HG03066 (cell line): ENCODE measurements at regions not wholly inside any gene's neighbourhood (a gene's known extent, or its start where the extent isn't known, plus 50 kb on each side); places are given as distances from the start of the nearest gene placed in this dataset.

Source experiments
- ATAC-seq: cut with Tn5 transposase; IDR thresholded peaks from one replicate; pipeline ENCODE4 v1.9.1; 2021; ENCODE audit warnings: low read depth; ENCODE audit not compliant: unreplicated experiment

DNA sequence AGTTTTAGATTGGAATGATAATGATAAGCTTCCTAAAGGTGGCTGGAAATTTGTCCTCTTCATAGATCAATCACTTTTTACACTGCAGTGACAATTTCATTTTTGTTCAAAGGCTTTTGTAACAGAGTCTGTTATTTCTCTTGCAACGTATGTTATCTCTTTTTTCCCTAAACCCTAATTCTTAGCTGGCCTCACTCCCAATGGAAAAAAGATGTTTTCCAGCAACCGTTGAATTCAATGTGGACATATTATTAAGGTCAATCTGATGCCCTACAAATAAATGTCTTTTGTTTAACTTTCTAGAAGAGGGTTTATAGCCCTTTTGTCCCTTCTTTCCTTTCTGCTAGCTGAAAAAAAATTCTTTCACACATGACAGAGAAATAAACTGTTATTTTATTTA is 192.7 kb upstream of the NWD2 start:
- no peak for ATAC-seq

DNA sequence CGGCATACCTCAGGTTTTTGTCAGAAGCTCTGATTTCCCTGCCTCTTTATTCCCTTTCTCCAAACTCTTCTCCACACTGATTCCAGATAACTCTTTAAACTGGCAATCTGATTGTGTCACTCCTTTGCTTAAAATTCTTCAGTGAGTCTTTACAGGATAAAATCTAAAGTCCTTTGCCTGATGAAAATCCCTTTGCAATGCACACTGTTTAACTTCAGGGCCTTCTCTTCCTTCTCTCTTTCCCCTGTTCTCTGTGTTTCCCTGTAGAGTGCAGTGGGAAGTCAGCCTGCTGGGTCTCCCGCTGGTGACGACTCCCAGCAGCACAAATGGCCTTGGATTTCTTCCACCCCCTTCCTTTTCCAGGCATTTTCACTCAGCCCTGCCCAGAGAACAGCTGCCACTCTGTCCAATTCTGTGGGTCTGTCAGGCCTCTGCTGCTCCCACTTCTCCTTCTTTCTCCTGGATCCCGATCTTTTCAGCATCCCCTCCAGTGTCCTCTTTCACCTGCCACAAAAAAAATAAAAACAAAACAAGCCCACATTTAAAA is 189.9 kb upstream of the NWD2 start:
- ATAC-seq = no peak

DNA sequence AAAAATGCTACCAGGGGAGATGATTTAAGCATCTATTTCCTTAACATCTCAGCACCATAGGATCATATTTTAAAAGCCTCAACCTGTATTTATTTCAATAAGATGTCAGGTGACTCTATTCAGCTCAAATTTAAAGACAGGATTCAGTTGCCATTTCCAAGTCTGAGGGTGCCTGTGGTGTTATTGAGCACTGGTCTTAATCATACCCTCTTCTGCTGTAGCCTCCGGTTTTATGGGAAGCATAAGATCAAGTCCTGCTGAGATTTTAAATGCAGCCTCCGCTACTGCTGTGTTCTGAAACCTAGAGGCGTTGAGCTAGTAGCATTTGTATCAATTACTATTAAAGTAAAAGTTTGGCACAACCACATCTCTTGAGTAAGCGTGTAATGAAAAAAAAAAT is 185.7 kb upstream of the NWD2 start:
- ATAC-seq = no peak

DNA sequence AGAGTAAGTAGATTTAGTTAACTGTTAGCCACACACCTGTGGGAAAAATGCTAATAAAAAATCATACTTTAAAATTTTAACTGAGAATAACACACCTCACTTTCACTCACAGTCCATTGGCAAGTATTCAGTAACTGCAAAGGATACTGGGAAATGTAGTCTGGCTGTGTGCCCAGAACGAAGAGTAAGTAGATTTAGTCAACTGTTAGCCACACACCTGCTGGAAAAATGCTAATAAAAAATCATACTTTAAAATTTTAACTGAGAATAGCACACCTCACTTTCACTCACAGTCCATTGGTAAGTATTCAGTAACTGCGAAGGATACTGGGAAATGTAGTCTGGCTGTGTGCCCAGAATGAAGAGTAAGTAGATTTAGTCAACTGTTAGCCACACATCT is 178.4 kb upstream of the NWD2 start:
- no peak for ATAC-seq

DNA sequence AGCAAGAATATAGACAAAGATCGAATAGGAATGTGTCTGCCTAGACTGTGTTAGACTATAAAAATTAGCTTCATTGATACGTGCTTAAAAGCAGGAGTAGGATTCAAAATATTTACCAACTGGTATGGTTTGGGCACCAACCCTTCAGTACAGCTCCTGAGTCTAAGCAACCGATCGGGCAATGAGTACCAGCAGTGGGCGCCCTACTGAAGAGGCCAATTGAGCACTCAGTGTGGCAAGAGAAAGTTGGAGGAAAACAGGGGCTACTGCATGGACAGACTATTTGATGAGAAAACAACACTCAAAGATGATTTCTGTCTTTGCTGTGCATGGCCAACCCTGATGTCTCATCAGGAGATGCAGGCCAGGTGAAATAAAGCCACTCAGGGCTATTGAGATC is 176.0 kb upstream of the NWD2 start:
- ATAC-seq = no peak

DNA sequence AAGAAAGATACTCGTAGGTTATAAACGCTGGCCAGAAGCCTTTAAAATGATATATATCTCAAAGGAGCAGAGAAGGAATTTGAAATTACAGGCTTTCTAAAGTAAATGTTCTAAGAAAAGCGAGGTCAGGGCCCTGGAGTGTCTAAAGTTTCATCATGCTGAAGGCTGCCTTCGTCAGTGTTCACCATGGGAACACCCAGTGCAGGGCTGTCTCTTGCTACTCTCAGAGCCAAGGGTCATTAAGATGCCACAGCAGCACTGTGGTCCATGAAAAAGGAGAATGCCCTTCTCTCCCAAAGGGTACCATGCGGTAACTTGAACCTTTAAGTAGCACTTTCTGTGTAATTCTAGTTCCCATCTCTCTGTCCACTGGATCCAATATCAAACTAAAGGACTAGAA is 174.5 kb upstream of the NWD2 start:
- no peak for ATAC-seq

DNA sequence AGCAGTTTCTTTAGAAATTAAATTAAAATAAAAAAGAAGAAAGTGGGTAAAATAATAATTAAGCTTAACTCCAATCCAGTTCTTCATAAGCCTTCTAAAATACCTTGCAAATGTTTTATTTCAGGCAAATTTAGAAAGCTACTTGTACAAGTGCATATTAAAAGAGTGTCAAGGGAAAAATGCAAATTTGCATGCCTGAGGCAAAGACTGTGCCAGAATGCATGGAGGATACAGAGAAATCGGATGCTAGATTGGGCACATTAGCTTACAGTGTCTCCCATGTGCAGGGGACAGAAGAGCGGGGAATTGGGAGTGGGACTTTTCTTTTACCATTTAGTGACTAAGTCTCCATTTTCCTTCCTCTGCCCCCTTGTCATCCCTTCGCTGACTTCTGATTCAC is 173.0 kb upstream of the NWD2 start:
- no peak for ATAC-seq

DNA sequence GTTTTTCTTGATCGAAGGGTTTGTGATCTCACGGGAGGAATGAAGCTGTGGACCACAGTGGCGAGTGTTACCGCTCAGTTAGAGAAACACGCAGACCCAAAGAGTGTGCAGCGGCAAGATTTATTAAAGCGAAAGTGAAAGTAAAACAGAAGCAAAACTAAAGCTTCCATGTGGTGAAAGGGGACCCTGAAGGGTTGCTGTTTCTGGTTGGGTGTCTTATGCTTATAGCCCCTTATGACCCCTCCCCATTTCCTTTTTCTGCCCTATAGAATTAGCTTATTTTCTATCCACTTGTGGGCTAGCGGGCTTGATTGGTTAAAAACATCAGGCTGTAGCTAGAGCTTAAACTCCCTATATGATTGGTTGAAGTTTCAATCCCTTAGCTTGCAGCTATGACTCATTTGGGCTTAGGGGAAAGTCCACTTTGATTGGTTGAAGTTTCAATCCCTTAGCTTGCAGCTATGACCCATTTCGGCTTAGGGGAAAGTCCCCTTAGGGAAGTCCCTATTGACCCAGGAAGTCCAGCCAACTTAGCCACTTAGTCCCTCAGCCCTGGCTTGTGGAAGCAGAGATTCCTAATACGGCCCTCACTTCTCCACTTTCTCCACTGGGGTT is 171.2 kb upstream of the NWD2 start:
- no peak for ATAC-seq

DNA sequence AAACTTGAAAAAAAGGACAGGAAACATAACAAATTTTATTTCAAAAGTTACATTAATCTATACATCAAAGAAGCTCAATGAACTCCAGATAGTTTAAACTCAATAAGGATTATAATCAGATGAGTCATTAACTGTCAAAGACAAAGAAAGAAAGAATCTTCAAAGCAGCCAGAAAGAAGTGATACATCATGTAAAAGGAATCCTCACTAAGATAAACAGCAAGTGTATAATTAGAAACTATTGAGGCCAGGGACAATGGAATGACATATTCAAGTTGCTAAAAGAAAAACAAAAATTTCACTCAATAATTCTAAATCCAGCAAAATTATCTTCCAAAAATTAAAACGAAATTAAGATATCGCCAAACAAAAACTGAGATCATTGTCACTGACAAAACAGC is 161.6 kb upstream of the NWD2 start:
- no peak for ATAC-seq

DNA sequence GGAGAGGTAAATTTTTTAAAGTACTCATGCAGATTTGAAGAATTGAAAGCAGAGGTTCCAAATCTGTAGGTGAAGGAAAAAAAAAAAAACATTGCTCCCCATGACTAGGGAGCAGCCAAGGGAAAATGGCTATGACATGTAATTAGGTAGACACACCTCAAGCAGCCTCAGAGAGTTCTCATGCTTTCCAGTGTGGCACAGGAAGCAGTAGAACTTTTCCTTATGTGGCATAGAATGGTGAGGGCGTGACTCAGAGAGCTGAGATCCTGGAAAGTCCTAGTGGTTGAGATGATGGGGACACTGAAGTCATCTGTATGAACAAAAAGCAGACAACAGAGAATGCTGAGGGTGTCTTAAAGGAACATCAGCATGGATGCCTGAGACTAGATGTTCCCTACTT is 148.6 kb upstream of the NWD2 start:
- no peak for ATAC-seq

DNA sequence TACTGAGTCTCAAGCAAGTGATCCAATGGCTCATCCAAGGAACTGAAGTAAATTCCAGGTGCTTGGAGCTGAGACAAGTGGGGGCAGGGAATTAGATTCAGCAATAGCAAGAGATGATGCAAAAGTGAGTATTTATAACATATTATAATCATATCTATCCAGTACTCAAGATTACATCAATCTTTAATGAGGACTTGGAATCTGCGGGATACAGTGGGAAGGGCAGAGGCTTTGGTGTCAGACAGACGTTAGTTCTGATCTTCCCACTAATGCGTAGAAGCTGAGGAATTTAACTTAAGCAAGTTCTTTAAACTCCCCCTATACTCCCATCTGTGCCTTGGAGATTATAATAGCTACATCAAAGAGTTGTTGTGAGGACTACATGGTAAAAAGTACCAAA is 143.4 kb upstream of the NWD2 start:
- ATAC-seq = no peak

DNA sequence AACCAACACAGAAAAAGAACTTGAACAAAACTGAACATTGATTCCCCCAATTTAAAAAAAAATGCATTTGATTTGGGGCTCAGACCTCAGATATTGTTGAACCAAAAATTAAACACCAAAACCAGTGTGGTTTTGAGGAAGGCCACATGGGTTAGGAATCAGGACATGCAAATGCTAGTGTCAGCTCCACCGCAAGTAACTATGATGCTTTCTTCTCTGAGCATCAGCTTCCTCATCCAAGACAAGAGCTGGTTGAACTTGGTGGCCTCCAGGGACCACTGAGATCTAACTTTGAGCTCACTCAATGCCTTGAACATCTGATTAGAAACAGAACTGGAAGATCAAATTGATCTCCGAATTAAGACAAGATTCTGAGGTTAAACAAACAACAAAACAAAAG is 142.9 kb upstream of the NWD2 start:
- ATAC-seq = no peak

DNA sequence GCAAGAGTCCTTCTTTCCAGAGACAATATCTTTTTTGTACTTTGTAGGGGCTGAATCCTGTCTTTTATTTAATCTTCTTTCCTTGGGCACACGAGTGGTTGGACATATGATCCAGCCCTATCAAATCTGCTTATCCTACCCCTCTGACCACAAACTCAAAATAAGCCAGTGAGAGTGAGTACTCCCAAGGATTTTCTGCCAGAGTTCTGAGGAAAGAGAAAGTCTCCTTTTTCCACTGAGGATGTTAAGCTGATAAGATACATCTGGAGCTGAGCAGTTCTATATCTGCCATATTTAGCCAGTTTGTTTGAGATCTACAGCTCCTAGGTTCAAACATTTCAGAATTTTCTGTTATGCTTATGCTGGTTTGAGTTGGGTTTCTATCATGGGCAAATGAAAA is 134.8 kb upstream of the NWD2 start:
- ATAC-seq = no peak

DNA sequence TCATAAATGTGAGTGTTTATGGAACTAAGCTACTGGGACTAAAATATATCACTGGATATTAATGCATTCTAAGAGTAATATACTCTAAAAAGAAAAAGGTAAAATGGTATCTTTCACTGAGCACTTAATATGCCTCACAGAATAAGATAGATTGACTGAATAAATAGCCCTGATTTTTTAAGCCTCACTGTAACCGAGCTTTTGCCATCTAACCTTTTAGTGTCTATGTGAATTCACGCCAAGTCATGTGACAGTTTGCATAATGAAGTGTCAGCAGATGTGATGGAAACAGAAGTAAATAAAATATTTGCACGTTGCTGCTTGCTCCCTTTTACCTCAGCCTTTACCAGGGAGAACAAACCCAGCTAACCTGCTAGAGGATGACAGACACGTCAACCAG is 119.7 kb upstream of the NWD2 start:
- no peak for ATAC-seq

DNA sequence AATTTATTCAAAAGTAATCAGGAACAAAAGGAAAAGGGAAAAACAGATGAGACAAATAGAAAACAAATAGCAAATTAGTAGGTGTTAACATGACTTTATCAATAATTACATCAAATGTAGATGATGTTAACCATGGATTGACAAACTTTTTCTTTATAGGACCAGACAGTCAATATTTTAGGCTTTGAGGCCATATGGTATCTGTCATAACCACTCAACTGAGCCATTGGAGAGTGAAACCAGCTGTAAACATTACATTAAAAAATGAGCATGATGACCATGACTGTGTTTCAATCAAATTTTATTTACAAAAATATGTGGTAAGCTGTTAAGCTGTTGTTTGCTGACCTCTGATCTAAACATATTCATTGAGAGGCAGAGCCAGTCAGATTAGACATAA is 118.5 kb upstream of the NWD2 start:
- no peak for ATAC-seq

DNA sequence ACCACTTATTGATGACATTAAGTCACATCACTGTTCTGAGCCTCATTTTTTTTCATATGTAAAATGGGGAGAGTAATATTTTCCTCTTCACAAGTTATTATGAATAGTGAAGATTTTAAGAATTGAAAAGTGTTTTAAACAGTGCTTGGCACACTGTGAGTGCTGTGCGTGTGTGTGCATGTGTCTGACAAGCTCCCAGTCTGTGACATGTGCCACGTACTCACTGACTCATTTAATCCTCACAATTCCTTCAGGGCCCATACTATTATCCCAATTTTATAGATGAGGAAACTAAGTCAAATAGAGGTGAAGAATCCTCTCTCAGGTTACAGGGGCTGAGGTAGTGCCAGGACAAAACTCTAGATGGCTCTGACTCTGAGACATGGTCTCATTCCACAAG is 114.1 kb upstream of the NWD2 start:
- no peak for ATAC-seq

DNA sequence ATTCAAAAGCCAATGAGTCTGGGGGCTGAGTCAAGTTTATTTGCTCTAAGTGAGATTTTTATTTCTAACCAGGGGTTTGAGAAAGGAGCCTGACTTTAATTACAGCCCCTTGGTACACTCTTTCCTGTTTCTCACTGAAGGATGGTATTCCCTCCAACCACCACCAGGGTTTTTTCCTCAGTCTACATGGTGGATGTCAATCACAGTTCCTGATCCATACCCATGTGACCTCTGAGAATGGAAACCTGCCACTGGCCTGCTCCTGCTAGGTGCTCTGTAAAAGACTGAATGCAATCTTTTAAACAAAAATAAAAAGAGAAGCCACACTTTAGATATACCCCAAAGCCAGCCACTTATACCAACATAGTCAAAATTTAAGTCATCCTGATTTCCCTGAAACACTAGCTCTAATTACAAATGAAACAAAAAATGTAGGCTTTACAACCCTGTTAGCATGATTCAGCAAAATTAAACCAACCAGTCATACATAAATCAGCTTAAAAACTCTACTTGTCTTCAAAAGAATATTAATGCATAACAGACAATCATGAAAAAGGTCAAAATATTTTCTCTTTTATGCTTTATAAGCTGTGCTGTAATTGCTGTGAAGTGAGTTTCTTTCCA is 112.1 kb upstream of the NWD2 start:
- ATAC-seq = no peak

DNA sequence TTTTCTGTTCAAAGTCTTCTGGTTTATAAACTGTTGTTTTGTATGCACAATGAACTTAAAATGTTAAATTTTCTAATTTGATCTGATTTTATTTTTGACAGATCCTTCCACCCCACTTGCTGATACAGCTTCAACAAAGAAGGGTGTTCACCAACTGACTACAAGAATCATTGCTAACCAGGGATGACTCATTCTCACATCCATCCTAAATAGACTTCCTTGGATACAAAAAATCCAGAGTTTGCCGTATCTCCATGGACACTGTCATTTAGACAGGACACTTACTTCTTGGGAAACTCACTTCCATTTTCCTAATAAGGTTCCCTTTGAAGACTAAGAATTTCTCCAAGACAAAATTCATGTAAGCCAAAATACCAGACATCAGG is 111.6 kb upstream of the NWD2 start:
- no peak for ATAC-seq

DNA sequence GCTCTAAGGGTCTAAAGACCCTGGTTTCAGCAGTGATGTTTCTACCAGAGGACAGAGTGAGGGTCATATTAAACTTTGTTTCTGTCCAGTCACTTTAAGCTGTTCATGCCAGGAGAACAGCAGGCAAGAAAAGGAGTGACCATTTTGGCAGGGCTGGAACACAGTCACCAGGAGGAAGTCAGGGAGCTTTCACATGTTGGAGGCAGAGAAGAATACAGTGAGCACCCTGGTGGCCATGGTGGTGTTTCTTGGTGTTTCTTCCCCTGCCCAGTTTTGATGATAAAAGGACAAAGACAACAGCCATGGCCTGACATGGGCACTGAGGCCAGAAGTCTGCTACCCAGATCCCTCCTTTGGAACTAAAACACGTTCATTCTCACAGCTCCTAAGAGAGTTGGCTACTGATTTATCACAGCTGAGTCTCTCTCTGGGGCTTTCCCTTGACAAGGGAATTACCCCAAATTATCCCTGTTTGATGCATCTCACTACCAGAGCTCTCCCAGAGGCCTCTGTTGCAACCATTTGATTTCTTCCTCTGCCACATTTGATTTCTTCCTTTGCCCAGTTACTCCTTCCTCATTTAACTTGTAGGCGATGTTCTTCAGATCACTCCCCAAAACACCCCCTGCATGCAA is 106.4 kb upstream of the NWD2 start:
- no peak for ATAC-seq

DNA sequence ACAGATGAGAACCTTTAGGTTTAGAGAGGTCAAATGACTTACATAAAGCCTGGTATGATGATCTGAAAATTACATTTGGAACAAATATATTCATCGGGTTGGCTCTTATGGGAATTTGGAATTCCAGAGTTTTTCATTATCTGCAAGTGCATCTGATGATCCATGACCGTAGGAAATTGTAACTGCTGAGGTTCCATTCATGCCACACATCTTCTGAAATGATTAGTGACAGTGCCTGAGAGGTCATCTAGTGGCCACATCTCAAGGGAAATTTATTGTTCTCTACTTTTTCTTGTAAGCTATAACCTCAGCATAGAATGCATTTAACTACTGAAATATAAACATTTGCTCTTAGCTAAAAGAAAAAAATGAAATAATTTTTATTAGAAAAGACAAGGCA is 105.8 kb upstream of the NWD2 start:
- no peak for ATAC-seq

DNA sequence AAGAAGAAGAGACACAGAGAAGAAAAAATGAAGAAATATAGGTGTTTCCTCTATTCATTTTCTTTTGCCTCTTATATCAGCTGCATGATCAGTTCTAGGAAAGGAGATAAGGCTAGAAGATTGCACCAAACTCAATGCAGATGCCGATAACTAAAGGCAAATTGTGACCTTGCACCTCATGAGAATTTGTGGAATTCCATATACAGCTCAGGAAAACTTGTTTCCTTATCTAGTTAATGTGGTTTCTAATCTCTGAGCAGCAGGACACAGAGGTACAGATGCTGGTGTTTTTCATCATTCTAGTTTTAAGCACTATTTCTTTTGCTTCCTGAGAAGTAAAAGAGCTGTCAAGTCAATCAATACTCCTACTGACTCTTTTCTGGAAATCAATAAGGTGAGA is 104.6 kb upstream of the NWD2 start:
- ATAC-seq = no peak

DNA sequence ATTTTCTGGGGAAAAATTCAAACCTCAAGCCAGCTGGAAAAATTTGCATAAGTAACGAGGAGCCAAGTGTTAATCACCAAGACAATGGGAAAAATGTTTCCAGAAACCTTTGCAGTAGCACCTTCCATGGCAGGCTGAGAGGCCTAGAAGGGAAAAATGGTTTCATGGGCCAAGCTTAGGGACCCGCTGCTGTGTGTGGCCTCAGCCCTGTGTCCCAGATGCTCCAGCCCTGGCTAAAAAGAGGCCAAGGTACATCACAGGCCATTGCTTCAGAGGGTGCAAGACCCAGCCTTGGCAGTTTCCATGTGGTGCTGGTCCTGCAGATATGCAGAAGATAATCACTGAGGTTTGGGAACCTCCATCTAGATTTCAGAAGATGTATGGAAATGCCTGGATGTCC is 98.3 kb upstream of the NWD2 start:
- ATAC-seq = no peak
